WTC11 (cell line): ENCODE measurements at regions not wholly inside any gene's neighbourhood (a gene's known extent, or its start where the extent isn't known, plus 50 kb on each side); places are given as distances from the start of the nearest gene placed in this dataset.

Source experiments
- ATAC-seq: fragments of 200-7000 bp; cut with Tn5 transposase; 2 replicates; pipeline ENCODE4 v1.10.0; 2021; ENCODE audit warnings: mild to moderate bottlenecking, moderate library complexity
- CTCF ChIA-PET: fragments of 300-600 bp; sonication (Branson Sonifier 250); formaldehyde crosslinking; loops from one replicate; lab custom pipeline; 2021; ENCODE audit warnings: antibody characterized with exemption; lab: Charles Lee
- POLR2A ChIA-PET: fragments of 350-600 bp; sonication (Branson Sonifier 250); formaldehyde crosslinking; loops from one replicate; lab custom pipeline; 2021; ENCODE audit warnings: antibody characterized with exemption; lab: Charles Lee
- DNase-seq: peaks from one replicate; pipeline ENCODE4 v3.0.0; 2021; ENCODE audit warnings: low spot score
- H3K27ac Mint-ChIP-seq: 2 replicates; pipeline ENCODE4 v1.8.0; 2021; ENCODE audit warnings: mixed read lengths
- H3K27me3 Mint-ChIP-seq: 2 replicates; pipeline ENCODE4 v1.8.0; 2021; ENCODE audit warnings: low read depth, mild to moderate bottlenecking, moderate library complexity, mixed read lengths
- H3K36me3 Mint-ChIP-seq: 2 replicates; pipeline ENCODE4 v1.8.0; 2021; ENCODE audit warnings: mixed read lengths
- H3K4me1 Mint-ChIP-seq: 2 replicates; pipeline ENCODE4 v1.8.0; 2022; ENCODE audit warnings: mixed read lengths
- H3K4me3 Mint-ChIP-seq: 2 replicates; pipeline ENCODE4 v1.8.0; 2021; ENCODE audit warnings: mild to moderate bottlenecking, moderate library complexity, mixed read lengths
- H3K9me3 Mint-ChIP-seq: 2 replicates; pipeline ENCODE4 v1.8.0; 2021; ENCODE audit warnings: mixed read lengths
- FOXP1 ChIP-seq: sonication (generic); formaldehyde crosslinking; IDR thresholded peaks from 2 replicates; pipeline ENCODE4 v1.8.0; 2022; ENCODE audit warnings: missing genetic modification reagents, mild to moderate bottlenecking, moderate library complexity, borderline replicate concordance
- NFATC4 ChIP-seq: fragments of 250-450 bp; sonication (Bioruptor Pico); IDR thresholded peaks from 2 replicates; pipeline ENCODE4 v1.9.0; 2021; ENCODE audit warnings: mild to moderate bottlenecking
- NFYB ChIP-seq: sonication (generic); formaldehyde crosslinking; conservative IDR thresholded peaks from 2 replicates; pipeline ENCODE4 v1.8.0; 2022; ENCODE audit warnings: low read depth, missing genetic modification reagents
- NR1H2 ChIP-seq: sonication (generic); formaldehyde crosslinking; IDR thresholded peaks from 2 replicates; pipeline ENCODE4 v1.9.0; 2021; ENCODE audit warnings: mild to moderate bottlenecking, moderate library complexity, missing genetic modification reagents
- RELA ChIP-seq: sonication (generic); formaldehyde crosslinking; IDR thresholded peaks from 2 replicates; pipeline ENCODE4 v1.8.1; 2022; ENCODE audit warnings: missing genetic modification reagents, mild to moderate bottlenecking, borderline replicate concordance
- TEAD4 ChIP-seq: sonication (generic); formaldehyde crosslinking; IDR thresholded peaks from 2 replicates; pipeline ENCODE4 v1.8.0; 2022; ENCODE audit warnings: mild to moderate bottlenecking, missing genetic modification reagents
- ZNF263 ChIP-seq: sonication (generic); formaldehyde crosslinking; IDR thresholded peaks from 2 replicates; pipeline ENCODE4 v1.8.1; 2022; ENCODE audit warnings: low read depth, mild to moderate bottlenecking, moderate library complexity, missing genetic modification reagents
- ZNF423 ChIP-seq: fragments of 250-450 bp; sonication (Bioruptor Pico); IDR thresholded peaks from 2 replicates; pipeline ENCODE4 v2.1.2; 2022; ENCODE audit warnings: mild to moderate bottlenecking, moderate library complexity
- ZNF671 ChIP-seq: fragments of 250-450 bp; sonication (Bioruptor Pico); IDR thresholded peaks from 2 replicates; pipeline ENCODE4 v1.8.0; 2021; ENCODE audit warnings: mild to moderate bottlenecking
- TF ChIP-seq, protein P1 (sequence below): sonication (generic); formaldehyde crosslinking; IDR thresholded peaks from 2 replicates; pipeline ENCODE4 v1.8.0; 2023; ENCODE audit warnings: missing genetic modification reagents, mild to moderate bottlenecking, borderline replicate concordance
- TF ChIP-seq, protein P2 (sequence below): fragments of 250-450 bp; sonication (Bioruptor Pico); conservative IDR thresholded peaks from 2 replicates; pipeline ENCODE4 v1.9.0; 2021; ENCODE audit warnings: mild to moderate bottlenecking
- TF ChIP-seq, protein P3 (sequence below): sonication (generic); formaldehyde crosslinking; IDR thresholded peaks from 2 replicates; pipeline ENCODE4 v1.8.0; 2022; ENCODE audit warnings: mild to moderate bottlenecking, missing genetic modification reagents
- TF ChIP-seq, protein P4 (sequence below): fragments of 250-450 bp; sonication (Bioruptor Pico); IDR thresholded peaks from 2 replicates; pipeline ENCODE4 v1.9.0; 2021; ENCODE audit warnings: mild to moderate bottlenecking
- TF ChIP-seq, protein P5 (sequence below): sonication (generic); formaldehyde crosslinking; IDR thresholded peaks from 2 replicates; pipeline ENCODE4 v1.8.1; 2022; ENCODE audit warnings: low read depth, mild to moderate bottlenecking, moderate library complexity, missing genetic modification reagents, borderline replicate concordance
- TF ChIP-seq, protein P6 (sequence below): sonication (generic); formaldehyde crosslinking; IDR thresholded peaks from 2 replicates; pipeline ENCODE4 v1.8.1; 2022; ENCODE audit warnings: mild to moderate bottlenecking, missing genetic modification reagents, moderate library complexity, borderline replicate concordance

DNA sequence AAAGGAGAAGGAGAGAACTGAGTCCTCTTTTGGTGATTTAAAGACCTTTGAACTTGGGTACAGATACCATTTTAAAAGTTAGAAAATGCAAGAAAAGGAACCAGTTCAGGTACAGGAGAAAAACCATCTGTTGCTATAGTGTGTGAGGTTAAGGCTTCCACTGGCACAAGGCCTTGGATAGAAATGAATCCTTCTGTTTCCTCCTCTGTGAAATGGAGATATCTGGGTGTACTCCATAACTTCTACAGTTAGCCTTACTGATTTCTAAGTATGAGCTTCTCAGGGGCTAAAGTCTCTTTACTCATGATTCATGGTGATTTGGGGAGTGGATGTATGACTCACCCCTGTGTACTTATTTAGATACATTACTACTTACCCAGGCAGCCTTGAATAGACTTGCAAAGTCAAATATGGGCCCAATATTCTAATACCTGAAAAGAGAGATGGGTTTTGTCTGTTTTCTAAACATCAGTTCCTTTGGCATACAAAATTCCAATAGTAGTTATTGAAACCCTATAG is 117.2 kb upstream of the ADO start:
- Mint-ChIP-seq H3K9me3 (peaks cover 20% of the 10 kb centered on the region), H3K27me3 (0 out of 2 replicates have a peak, but pooled peaks cover 4% of the 10 kb centered on the region), H3K4me3 (no peak overlapping the region), H3K27ac (no peak overlapping the region), H3K36me3 (peaks cover 16% of the 10 kb centered on the region), H3K4me1 (peaks cover 35% of the 10 kb centered on the region)
- CTCF ChIA-PET = no interaction called here
- ATAC-seq (no peak), DNase-seq (no peak)
- no peak for TF ChIP-seq TEAD4 (CRISPR knock-in tag)
- no peak for TF ChIP-seq NR1H2 (CRISPR knock-in tag)
- TF ChIP-seq, protein P1, sequence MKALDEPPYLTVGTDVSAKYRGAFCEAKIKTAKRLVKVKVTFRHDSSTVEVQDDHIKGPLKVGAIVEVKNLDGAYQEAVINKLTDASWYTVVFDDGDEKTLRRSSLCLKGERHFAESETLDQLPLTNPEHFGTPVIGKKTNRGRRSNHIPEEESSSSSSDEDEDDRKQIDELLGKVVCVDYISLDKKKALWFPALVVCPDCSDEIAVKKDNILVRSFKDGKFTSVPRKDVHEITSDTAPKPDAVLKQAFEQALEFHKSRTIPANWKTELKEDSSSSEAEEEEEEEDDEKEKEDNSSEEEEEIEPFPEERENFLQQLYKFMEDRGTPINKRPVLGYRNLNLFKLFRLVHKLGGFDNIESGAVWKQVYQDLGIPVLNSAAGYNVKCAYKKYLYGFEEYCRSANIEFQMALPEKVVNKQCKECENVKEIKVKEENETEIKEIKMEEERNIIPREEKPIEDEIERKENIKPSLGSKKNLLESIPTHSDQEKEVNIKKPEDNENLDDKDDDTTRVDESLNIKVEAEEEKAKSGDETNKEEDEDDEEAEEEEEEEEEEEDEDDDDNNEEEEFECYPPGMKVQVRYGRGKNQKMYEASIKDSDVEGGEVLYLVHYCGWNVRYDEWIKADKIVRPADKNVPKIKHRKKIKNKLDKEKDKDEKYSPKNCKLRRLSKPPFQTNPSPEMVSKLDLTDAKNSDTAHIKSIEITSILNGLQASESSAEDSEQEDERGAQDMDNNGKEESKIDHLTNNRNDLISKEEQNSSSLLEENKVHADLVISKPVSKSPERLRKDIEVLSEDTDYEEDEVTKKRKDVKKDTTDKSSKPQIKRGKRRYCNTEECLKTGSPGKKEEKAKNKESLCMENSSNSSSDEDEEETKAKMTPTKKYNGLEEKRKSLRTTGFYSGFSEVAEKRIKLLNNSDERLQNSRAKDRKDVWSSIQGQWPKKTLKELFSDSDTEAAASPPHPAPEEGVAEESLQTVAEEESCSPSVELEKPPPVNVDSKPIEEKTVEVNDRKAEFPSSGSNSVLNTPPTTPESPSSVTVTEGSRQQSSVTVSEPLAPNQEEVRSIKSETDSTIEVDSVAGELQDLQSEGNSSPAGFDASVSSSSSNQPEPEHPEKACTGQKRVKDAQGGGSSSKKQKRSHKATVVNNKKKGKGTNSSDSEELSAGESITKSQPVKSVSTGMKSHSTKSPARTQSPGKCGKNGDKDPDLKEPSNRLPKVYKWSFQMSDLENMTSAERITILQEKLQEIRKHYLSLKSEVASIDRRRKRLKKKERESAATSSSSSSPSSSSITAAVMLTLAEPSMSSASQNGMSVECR (CRISPR knock-in tag) = no peak
- TF ChIP-seq, protein P2, sequence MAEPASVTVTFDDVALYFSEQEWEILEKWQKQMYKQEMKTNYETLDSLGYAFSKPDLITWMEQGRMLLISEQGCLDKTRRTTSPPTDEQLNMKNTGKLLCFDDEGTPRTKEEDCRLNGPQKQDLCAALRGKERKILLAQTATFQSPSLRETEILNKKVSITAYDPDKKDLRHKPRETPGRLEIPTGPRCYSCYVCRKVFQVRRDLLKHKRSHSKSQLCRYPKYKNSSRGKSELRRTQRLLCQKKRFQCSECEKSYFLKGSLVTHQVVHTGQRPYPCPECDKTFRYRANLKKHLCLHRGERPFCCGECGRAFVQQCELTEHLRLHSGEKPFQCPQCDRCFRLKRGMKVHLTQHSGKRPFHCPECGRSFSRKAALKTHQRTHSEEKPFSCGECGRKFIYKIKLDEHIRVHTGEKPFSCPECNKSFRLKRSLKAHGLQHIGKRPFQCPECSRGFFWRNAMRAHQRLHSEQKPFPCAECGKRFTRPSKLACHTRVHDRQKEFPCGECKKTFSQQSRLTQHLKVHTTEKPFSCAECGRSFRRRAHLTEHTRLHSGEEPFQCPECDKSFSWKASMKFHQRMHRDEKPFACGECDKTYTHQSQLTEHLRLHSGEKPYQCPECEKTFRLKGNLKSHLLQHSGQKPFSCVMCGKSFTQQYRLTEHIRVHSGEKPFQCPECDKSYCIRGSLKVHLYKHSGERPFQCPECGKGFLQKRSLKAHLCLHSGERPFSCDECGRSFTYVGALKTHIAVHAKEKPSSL (CRISPR knock-in tag) = no peak
- TF ChIP-seq, protein P3, sequence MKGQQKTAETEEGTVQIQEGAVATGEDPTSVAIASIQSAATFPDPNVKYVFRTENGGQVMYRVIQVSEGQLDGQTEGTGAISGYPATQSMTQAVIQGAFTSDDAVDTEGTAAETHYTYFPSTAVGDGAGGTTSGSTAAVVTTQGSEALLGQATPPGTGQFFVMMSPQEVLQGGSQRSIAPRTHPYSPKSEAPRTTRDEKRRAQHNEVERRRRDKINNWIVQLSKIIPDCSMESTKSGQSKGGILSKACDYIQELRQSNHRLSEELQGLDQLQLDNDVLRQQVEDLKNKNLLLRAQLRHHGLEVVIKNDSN (CRISPR knock-in tag) = no peak
- TF ChIP-seq RELA (CRISPR knock-in tag) = no peak
- TF ChIP-seq ZNF671 (CRISPR knock-in tag) = no peak
- no peak for TF ChIP-seq NFATC4 (CRISPR knock-in tag)
- TF ChIP-seq, protein P4, sequence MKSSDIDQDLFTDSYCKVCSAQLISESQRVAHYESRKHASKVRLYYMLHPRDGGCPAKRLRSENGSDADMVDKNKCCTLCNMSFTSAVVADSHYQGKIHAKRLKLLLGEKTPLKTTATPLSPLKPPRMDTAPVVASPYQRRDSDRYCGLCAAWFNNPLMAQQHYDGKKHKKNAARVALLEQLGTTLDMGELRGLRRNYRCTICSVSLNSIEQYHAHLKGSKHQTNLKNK (CRISPR knock-in tag) = no peak
- no peak for TF ChIP-seq NFYB (CRISPR knock-in tag)
- TF ChIP-seq ZNF423 (CRISPR knock-in tag) = no peak
- TF ChIP-seq, protein P5, sequence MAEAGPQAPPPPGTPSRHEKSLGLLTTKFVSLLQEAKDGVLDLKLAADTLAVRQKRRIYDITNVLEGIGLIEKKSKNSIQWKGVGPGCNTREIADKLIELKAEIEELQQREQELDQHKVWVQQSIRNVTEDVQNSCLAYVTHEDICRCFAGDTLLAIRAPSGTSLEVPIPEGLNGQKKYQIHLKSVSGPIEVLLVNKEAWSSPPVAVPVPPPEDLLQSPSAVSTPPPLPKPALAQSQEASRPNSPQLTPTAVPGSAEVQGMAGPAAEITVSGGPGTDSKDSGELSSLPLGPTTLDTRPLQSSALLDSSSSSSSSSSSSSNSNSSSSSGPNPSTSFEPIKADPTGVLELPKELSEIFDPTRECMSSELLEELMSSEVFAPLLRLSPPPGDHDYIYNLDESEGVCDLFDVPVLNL (CRISPR knock-in tag) = no peak
- no peak for TF ChIP-seq FOXP1 (CRISPR knock-in tag)
- TF ChIP-seq, protein P6, sequence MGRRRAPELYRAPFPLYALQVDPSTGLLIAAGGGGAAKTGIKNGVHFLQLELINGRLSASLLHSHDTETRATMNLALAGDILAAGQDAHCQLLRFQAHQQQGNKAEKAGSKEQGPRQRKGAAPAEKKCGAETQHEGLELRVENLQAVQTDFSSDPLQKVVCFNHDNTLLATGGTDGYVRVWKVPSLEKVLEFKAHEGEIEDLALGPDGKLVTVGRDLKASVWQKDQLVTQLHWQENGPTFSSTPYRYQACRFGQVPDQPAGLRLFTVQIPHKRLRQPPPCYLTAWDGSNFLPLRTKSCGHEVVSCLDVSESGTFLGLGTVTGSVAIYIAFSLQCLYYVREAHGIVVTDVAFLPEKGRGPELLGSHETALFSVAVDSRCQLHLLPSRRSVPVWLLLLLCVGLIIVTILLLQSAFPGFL (CRISPR knock-in tag) = no peak
- TF ChIP-seq ZNF263 (CRISPR knock-in tag) = no peak
- POLR2A ChIA-PET = no interaction called here
